OCI-LY3 (cell line): ENCODE measurements at regions not wholly inside any gene's neighbourhood (a gene's known extent, or its start where the extent isn't known, plus 50 kb on each side); places are given as distances from the start of the nearest gene placed in this dataset.

Experiments
- H2AFZ ChIP-seq: fragments of 200-600, 300-600 bp; shearing (Covaris generic); 2 replicates; pipeline ENCODE4 v1.6.0; 2014; ENCODE audit warnings: antibody characterized with exemption, low read depth, low read length
- H3K27ac ChIP-seq: fragments of 200-600, 300-600 bp; sonication (generic); 2 replicates; pipeline ENCODE4 v1.5.1; 2014; ENCODE audit warnings: mild to moderate bottlenecking, low read length, moderate library complexity, mixed read lengths
- H3K27me3 ChIP-seq: fragments of 200-600, 300-600 bp; sonication (generic); 2 replicates; pipeline ENCODE4 v1.6.1; 2014; ENCODE audit warnings: low read depth, low read length, mixed read lengths
- H3K36me3 ChIP-seq: fragments of 200-600, 300-600 bp; sonication (generic); replicated peaks from 2 replicates; pipeline ENCODE3; 2014; ENCODE audit warnings: low read depth, low read length, mixed read lengths
- H3K4me1 ChIP-seq: fragments of 300-600, 200-600 bp; sonication (generic); 2 replicates; pipeline ENCODE4 v1.6.1; 2014; ENCODE audit warnings: low read length, mixed read lengths
- H3K4me2 ChIP-seq: fragments of 200-600, 300-600 bp; sonication (generic); 2 replicates; pipeline ENCODE4 v1.6.1; 2014; ENCODE audit warnings: low read length, mixed read lengths
- H3K4me3 ChIP-seq: fragments of 300-600, 200-600 bp; sonication (generic); 2 replicates; pipeline ENCODE4 v1.5.1; 2014; ENCODE audit warnings: antibody characterized with exemption, mild to moderate bottlenecking, low read length, moderate library complexity
- H3K79me2 ChIP-seq: fragments of 300-600, 200-600 bp; shearing (Covaris generic); 2 replicates; pipeline ENCODE4 v1.6.1; 2014; ENCODE audit warnings: mild to moderate bottlenecking, low read length, mixed read lengths
- H3K9ac ChIP-seq: fragments of 300-600, 200-600 bp; shearing (Covaris generic); 2 replicates; pipeline ENCODE4 v1.6.0; 2014; ENCODE audit warnings: mild to moderate bottlenecking, low read length, moderate library complexity
- H3K9me3 ChIP-seq: fragments of 200-600, 300-600 bp; shearing (Covaris generic); 2 replicates; pipeline ENCODE4 v1.6.1; 2014; ENCODE audit warnings: low read length, mixed read lengths; ENCODE audit not compliant: insufficient read depth
- H4K20me1 ChIP-seq: fragments of 200-600, 300-600 bp; sonication (generic); 2 replicates; pipeline ENCODE4 v1.6.1; 2016; ENCODE audit warnings: low read length, mixed read lengths; ENCODE audit not compliant: insufficient read depth
- CTCF ChIP-seq: fragments of 200-600, 300-600 bp; sonication (generic); IDR thresholded peaks from 2 replicates; pipeline ENCODE4 v1.5.1; 2014; ENCODE audit warnings: antibody characterized with exemption, low read length, low read depth
- EZH2phosphoT487 ChIP-seq: fragments of 200-600 bp; shearing (Covaris generic); IDR thresholded peaks from 2 replicates; pipeline ENCODE4 v1.6.1; 2018; ENCODE audit warnings: antibody characterized with exemption, mixed run types, low read depth

GRCh38 chr6:10268111-10268510 is 146.8 kb downstream of the TFAP2A start:
- no peaks in the 10 kb centered on the region for H3K9me3 ChIP-seq
- H3K27me3 ChIP-seq: no peaks in the 10 kb centered on the region
- no peak overlapping the region for H3K27ac ChIP-seq
- no peak overlapping the region for H3K4me3 ChIP-seq
- TF ChIP-seq CTCF (no peak), EZH2phosphoT487 (no peak)
- H4K20me1 ChIP-seq: no peaks in the 10 kb centered on the region
- no peak overlapping the region for H2AFZ ChIP-seq
- H3K9ac ChIP-seq: no peak overlapping the region
- no peaks in the 10 kb centered on the region for H3K79me2 ChIP-seq
- no peaks in the 10 kb centered on the region for H3K36me3 ChIP-seq
- peaks cover 8% of the 10 kb centered on the region for H3K4me1 ChIP-seq
- H3K4me2 ChIP-seq: no peak overlapping the region

- no peaks in the 10 kb centered on the region for H3K79me2 ChIP-seq
- H4K20me1 ChIP-seq: no peaks in the 10 kb centered on the region
- H3K9ac ChIP-seq: no peak overlapping the region
- no peak for TF ChIP-seq CTCF
- no peak for TF ChIP-seq EZH2phosphoT487
- H3K9me3 ChIP-seq: no peaks in the 10 kb centered on the region
- no peak overlapping the region for H3K27ac ChIP-seq
- H2AFZ ChIP-seq: no peak overlapping the region
- H3K4me3 ChIP-seq: no peak overlapping the region
- H3K4me2 ChIP-seq: no peak overlapping the region
- H3K4me1 ChIP-seq: peaks cover 8% of the 10 kb centered on the region
- H3K27me3 ChIP-seq: no peaks in the 10 kb centered on the region
- H3K36me3 ChIP-seq: no peaks in the 10 kb centered on the region
Observed at GRCh38 chr6:10266462-10266861, 148.4 kb downstream of the TFAP2A start.

- no peaks in the 10 kb centered on the region for H3K27me3 ChIP-seq
- peaks cover 8% of the 10 kb centered on the region for H3K4me1 ChIP-seq
- no peak overlapping the region for H3K9ac ChIP-seq
- no peak for TF ChIP-seq EZH2phosphoT487
- TF ChIP-seq CTCF: no peak
- no peaks in the 10 kb centered on the region for H3K9me3 ChIP-seq
- no peak overlapping the region for H3K27ac ChIP-seq
- no peaks in the 10 kb centered on the region for H4K20me1 ChIP-seq
- H3K4me3 ChIP-seq: no peak overlapping the region
- no peak overlapping the region for H2AFZ ChIP-seq
- no peak overlapping the region for H3K4me2 ChIP-seq
- no peaks in the 10 kb centered on the region for H3K36me3 ChIP-seq
- H3K79me2 ChIP-seq: no peaks in the 10 kb centered on the region
Observed at GRCh38 chr6:10266061-10266460, 148.8 kb downstream of the TFAP2A start.

GRCh38 chr6:10262505-10262904 is 152.4 kb downstream of the TFAP2A start:
- no peak overlapping the region for H3K9ac ChIP-seq
- H2AFZ ChIP-seq: no peak overlapping the region
- H4K20me1 ChIP-seq: no peaks in the 10 kb centered on the region
- H3K9me3 ChIP-seq: no peaks in the 10 kb centered on the region
- no peaks in the 10 kb centered on the region for H3K36me3 ChIP-seq
- no peak overlapping the region for H3K27ac ChIP-seq
- H3K27me3 ChIP-seq: no peaks in the 10 kb centered on the region
- no peaks in the 10 kb centered on the region for H3K79me2 ChIP-seq
- no peak overlapping the region for H3K4me2 ChIP-seq
- H3K4me3 ChIP-seq: no peak overlapping the region
- no peak for TF ChIP-seq CTCF
- no peak for TF ChIP-seq EZH2phosphoT487
- no peaks in the 10 kb centered on the region for H3K4me1 ChIP-seq
